ENCODE measurements at regions not wholly inside any gene's neighbourhood (a gene's known extent, or its start where the extent isn't known, plus 50 kb on each side); places are given as distances from the start of the nearest gene placed in this dataset.

DNA sequence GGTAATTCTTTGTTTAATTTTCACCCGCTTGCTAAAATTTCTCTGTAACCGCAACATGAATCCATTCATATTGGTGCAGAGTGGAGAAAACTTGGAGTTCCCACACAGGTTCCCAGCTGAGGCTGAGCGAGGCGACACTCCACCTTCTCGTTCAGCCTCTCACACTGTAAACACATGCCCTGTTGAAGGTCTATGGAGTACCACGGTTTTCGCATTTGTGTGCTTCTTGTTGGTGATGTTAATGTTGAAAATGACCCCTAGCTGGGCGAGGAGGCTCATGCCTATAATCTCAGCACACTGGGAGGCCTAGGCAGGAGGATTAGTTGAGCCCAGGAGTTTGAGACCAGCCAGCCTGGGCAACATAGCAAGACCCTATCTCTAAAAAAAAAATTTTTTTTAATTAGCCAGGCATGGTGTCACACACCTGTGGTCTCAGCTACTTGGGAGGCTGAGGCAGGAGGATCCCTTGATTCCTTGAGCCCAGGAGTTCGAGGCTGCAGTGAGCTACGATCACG lies 67.2 kb downstream of the ARHGEF18 start:
- DNase-seq (ENCODE audit: low read depth, low spot score): no peak
- in situ Hi-C loops (cut with HindIII; ENCODE audit: low sequenced_read_pairs): no loop called here
- TF ChIP-seq, protein P1, sequence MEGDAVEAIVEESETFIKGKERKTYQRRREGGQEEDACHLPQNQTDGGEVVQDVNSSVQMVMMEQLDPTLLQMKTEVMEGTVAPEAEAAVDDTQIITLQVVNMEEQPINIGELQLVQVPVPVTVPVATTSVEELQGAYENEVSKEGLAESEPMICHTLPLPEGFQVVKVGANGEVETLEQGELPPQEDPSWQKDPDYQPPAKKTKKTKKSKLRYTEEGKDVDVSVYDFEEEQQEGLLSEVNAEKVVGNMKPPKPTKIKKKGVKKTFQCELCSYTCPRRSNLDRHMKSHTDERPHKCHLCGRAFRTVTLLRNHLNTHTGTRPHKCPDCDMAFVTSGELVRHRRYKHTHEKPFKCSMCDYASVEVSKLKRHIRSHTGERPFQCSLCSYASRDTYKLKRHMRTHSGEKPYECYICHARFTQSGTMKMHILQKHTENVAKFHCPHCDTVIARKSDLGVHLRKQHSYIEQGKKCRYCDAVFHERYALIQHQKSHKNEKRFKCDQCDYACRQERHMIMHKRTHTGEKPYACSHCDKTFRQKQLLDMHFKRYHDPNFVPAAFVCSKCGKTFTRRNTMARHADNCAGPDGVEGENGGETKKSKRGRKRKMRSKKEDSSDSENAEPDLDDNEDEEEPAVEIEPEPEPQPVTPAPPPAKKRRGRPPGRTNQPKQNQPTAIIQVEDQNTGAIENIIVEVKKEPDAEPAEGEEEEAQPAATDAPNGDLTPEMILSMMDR (IDR thresholded peaks at IDR 0.05; ENCODE audit: low read depth, low read length): no peak
- no peak overlapping the region for H3K4me3 ChIP-seq (ENCODE audit: low read depth, low read length)

GRCh38 chr19:7417671-7418324 lies 69.1 kb downstream of the ARHGEF18 start:
- TF ChIP-seq, protein P1 (IDR thresholded peaks at IDR 0.05; ENCODE audit: low read depth, low read length): no peak
- peak; percentile 21 for DNase-seq (ENCODE audit: low read depth, low spot score)
- in situ Hi-C loops (cut with HindIII; ENCODE audit: low sequenced_read_pairs): no loop called here
- H3K4me3 ChIP-seq (ENCODE audit: low read depth, low read length): no peak overlapping the region

DNA sequence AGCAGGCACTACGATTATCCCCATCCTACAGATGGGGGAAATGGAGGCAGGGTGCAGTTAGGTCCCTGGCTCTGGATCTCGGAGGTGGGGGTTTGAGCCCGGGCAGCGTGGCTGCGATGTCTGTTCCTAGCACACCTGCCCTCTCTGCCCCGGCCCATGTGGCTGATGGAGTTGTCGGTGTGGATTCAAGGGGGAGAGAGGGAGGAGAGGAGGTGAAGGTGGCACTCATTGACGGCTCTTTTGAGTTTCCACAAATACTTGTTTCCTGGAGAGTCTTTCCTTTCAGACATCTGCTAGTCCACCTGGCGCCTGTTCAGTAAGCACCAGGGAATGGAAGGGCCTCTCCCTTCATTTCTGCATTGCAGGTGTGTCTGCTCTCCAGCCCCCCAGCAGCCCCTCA lies 69.9 kb downstream of the ARHGEF18 start:
- no peak for DNase-seq (ENCODE audit: low read depth, low spot score)
- TF ChIP-seq, protein P1 (IDR thresholded peaks at IDR 0.05; ENCODE audit: low read depth, low read length): no peak
- in situ Hi-C loops (cut with HindIII; ENCODE audit: low sequenced_read_pairs): no loop called here
- H3K4me3 ChIP-seq (ENCODE audit: low read depth, low read length): no peak overlapping the region

- in situ Hi-C loops (cut with HindIII; ENCODE audit: low sequenced_read_pairs): no loop called here
- no peak overlapping the region for H3K4me3 ChIP-seq (ENCODE audit: low read depth, low read length)
- no peak for DNase-seq (ENCODE audit: low read depth, low spot score)
- TF ChIP-seq, protein P1 (IDR thresholded peaks at IDR 0.05; ENCODE audit: low read depth, low read length): no peak
Observed at GRCh38 chr19:7419153-7419552, 69.7 kb downstream of the PEX11G start.

DNA sequence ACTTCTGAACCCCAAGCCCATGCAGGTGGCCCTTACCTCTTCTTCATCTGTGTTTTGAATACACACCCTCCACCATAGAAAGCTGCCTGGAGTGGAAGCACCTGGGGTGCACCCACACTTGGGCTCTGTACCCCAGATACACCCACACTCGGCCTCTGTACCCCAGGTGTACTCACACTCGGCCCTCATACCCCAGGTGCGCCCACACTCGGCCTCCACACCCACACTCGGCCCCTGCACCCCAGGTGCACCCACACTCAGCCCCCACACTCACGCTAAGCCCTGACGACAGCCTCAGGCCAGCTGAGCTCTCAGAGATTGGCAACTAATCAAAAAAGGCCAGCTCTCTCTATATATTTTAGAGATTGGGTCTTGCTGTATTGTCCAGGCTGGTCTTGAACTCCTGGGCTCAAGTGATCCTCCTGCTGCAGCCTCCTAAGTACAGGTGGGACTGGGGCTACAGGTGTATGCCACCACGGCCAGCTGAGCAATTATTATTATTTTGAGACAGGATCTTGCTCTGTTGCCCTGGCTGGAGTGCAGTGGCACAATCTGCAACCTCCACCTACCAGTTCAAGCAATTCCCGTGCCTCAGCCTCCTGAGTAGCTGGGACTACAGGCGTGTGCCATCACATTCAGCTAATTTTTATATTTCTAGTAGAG lies 68.9 kb downstream of the PEX11G start:
- H3K4me3 ChIP-seq (ENCODE audit: low read depth, low read length): no peak overlapping the region
- no peak for DNase-seq (ENCODE audit: low read depth, low spot score)
- TF ChIP-seq, protein P1 (IDR thresholded peaks at IDR 0.05; ENCODE audit: low read depth, low read length): no peak
- in situ Hi-C loops (cut with HindIII; ENCODE audit: low sequenced_read_pairs): no loop called here

GRCh38 chr19:7421941-7422744 lies 66.7 kb downstream of the PEX11G start:
- in situ Hi-C loops (cut with HindIII; ENCODE audit: low sequenced_read_pairs): no loop called here
- H3K4me3 ChIP-seq (ENCODE audit: low read depth, low read length): no peak overlapping the region
- TF ChIP-seq, protein P1 (IDR thresholded peaks at IDR 0.05; ENCODE audit: low read depth, low read length): no peak
- DNase-seq (ENCODE audit: low read depth, low spot score): no peak

All from astrocyte of the spinal cord (primary cell).